ENCODE measurements at regions not wholly inside any gene's neighbourhood (a gene's known extent, or its start where the extent isn't known, plus 50 kb on each side); places are given as distances from the start of the nearest gene placed in this dataset.

DNA sequence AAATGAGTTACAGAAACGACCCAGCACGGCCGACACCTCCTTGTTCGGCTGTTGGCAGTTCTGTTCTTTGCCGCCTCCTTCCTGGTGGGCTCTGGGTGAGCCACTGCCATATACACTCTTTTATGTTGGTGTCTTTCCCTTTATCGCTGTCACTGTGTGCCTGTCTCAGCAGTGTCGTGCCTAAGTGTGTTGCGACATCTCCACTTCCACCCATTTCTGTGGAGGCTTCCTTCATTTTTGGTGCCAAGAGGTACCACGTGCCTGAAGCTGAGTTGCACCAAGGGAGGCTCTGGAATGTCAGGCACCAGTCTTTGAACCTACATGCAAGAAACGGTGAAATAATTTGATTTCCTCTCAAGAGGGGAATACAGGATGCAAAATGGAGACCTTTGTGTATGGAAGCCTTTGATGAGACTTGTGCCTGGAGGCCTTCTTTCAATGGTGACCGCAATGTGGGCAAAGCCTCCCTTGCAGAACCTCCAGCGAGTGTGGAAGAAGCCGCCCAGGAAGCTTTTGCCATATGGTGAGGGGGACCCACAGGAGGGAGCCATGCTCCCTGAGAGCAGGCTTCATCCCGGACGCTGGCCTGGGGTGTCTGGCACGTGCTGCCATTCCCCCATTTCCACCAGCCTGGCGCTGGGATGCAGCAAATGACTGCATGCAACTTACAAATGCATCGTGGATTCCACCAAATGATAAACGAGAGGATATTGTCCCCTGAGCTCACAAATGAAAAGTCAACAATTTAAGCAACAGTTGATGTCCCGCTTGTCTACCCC lies 136.2 kb downstream of the TEX29 start:
- no peak for DNase-seq

- no peak for DNase-seq
Measured at GRCh38 chr13:111458001-111458531, 137.6 kb downstream of the TEX29 start.

GRCh38 chr13:111458739-111459138 lies 138.3 kb downstream of the TEX29 start:
- no peak for DNase-seq

GRCh38 chr13:111459803-111460547 lies 139.5 kb downstream of the TEX29 start:
- DNase-seq: no peak

DNA sequence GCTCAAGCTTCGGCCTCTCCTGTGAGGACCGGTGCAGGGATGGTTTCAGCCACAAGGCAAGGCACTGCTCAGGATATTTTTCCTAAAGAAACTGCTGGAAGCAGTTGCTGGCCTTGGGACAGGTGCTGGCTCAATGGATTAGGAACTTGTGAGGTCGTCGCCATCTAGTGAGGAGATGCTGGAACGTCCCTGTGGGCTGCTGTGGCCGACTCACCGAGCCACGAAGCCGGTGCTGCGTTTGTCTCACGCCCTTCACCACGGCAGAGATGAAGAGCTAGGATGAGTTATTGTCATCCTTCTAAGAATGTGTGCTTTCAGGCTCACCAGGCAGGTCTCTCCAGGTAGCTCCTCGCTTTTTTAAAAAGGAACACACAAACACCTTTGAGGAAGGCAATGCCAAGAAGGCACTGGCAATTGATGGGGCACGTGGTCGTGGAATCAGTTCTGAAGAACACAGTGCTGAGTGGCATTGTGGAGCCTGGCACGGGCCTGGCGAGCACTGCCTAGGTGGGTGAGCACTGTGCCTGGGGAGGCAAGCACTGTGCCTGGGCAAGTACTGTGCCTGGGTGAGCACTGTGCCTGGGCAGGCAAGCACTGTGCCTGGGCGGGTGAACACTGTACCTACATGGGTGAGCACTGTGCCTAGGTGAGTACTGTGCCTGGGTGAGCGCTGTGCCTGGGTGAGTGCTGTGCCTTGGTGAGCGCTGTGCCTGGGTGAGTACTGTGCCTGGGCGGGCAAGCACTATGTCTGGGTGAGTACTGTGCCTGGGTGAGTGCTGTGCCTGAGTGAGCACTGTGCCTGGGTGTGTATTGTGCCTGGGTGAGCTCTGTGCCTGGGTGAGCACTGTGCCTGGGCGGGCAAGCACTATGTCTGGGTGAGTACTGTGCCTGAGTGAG lies 140.4 kb downstream of the TEX29 start:
- DNase-seq: no peak

- DNase-seq: no peak
Measured at GRCh38 chr13:111461445-111462149, 141.2 kb downstream of the TEX29 start.

GRCh38 chr13:111462221-111462764 lies 141.9 kb downstream of the TEX29 start:
- no peak for DNase-seq

- DNase-seq: no peak
Measured at GRCh38 chr13:111462944-111463343, 142.5 kb downstream of the TEX29 start.

- DNase-seq: no peak
Measured at GRCh38 chr13:111467111-111467890, 146.9 kb downstream of the TEX29 start.

- no peak for DNase-seq
Measured at GRCh38 chr13:111468037-111468959, 147.9 kb downstream of the TEX29 start.

DNA sequence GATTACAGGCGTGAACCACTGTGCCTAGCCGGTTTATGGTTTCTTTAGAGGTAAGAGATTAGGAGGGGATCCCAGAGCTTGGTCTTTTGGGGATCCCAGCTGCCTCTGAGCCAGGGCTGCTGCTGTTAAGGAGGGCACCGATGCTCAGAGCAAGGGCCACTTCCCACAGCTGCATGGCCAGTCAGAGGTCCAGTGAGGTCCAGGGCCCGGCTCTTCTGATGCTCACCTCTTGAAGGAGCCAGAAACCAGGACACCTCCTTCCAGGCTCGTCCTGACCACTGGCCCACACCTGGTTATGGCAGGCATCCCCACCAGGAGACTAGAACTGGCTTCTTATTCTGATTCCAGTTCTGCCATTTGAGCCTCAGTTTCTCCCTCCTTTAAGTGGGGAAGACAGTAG lies 149.0 kb downstream of the TEX29 start:
- no peak for DNase-seq

DNA sequence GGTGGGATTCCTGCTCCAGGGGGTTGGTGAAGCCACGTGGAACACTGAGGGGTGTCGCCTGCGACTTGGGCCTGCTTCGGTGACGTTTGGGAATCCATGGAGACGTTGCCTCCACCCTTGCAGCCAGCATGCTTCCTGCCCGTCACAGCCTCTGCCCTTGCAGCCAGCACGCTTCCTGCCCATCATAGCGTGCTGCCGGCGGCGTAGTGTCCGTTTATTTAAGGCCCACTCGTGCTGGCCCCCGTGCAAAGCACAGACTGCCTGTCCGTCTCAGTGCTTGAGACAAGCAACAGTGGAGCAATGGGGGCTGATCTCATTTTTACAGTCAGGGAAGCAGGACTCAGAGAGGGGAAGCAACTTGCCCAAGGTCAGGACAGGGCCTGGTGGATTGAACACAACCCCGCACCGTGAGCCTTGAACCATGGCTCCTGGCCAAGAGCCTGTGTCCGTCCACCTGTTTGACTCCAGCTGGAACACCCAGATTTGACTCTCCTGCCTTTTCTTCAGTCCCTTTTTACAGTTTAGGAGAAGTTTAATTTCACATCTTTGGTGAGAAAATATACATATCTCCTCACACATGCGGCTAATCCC lies 149.6 kb downstream of the TEX29 start:
- DNase-seq: no peak

DNA sequence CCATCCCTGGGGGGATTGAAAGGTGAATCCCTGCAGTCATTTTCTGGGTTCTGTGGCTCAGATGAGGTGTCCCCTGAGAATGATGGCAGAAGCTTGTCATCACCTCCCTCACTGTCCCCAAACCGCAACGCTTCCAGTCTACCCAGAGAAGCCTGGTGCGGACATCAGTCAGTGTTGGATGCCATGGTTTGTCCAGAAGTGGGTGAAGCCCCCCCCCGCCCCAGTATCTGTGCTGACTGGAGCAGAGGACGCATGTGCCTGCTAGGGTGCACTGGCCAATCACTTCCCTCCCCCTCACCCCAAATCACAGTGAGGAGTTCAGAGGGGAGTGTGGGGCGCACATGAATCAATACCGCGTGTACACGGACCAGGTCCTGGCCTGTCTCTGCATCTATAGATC lies 150.5 kb downstream of the TEX29 start:
- no peak for DNase-seq

DNA sequence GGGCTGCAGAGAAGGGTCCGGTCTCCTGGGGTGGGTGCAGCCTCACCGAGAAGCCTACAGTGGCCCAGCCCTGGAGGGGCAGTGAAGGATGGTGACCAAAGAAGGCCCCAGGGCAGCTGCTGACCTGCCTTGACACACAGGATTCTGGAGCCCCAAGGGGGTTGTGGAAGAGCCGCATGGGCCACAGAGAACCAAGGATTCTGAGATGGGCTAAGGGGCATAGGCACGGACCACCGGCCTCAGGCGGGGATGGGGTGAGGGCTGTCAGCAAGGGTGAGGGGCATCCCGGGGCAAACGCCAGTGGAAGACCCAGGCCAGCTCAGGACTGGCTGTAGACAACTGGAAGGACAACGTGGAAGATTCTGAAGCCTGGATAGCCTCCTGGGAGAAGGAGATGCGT lies 151.6 kb downstream of the TEX29 start:
- DNase-seq: no peak

GRCh38 chr13:111472559-111473460 lies 152.4 kb downstream of the TEX29 start:
- DNase-seq: no peak

- DNase-seq: peak; percentile 22
Measured at GRCh38 chr13:111474136-111475002, 153.9 kb downstream of the TEX29 start.

DNA sequence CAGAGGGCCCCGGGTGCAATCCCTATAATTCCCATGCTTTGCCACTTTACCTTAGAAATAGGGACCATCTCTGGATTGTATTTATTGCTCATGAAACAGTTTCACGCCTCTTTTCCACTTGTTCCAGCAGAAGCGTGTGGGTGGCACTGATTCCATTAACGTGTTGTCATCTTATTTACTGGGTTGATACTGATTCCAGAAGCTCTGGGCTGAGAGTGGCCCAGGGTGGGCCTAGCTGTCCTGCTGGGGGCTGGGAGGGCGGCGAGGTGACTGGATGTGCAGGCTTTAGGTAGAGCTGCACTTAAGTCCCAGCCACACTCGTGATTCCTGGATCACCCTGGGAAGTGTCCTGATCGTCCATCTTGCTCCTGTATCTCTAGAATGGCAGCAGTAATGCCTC lies 155.0 kb downstream of the TEX29 start:
- no peak for DNase-seq

GRCh38 chr13:111476197-111476596 lies 155.8 kb downstream of the TEX29 start:
- DNase-seq: no peak
